ENCODE measurements at regions not wholly inside any gene's neighbourhood (a gene's known extent, or its start where the extent isn't known, plus 50 kb on each side); places are given as distances from the start of the nearest gene placed in this dataset.

DNA sequence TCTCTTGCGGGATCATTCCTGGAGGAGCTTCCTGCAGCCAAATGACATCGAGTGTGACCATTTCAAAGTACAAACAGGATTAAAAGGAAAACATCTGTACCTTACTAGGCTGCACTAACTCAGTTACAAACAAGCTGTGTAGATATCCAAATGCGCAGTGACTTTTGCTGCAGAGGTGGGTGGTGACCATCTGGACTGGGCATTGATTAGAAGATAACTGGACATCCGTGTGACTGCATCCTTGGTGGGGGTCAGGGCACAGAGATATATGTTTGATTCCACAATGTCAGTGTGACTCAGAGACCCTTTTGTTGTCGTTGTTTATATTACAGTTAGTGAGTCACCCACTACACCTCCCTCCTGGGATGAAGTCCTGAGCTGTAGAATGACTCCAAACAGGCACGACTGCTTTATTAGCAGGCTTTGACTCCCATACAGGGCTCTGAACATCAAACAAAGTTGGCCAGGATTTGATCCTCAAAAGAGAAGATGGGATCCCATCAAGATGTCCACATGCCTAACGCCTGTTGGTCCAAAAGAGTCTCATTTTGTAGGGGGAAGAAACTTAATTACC lies 56.7 kb upstream of the SDK1 start:
- TF ChIP-seq, protein P1, sequence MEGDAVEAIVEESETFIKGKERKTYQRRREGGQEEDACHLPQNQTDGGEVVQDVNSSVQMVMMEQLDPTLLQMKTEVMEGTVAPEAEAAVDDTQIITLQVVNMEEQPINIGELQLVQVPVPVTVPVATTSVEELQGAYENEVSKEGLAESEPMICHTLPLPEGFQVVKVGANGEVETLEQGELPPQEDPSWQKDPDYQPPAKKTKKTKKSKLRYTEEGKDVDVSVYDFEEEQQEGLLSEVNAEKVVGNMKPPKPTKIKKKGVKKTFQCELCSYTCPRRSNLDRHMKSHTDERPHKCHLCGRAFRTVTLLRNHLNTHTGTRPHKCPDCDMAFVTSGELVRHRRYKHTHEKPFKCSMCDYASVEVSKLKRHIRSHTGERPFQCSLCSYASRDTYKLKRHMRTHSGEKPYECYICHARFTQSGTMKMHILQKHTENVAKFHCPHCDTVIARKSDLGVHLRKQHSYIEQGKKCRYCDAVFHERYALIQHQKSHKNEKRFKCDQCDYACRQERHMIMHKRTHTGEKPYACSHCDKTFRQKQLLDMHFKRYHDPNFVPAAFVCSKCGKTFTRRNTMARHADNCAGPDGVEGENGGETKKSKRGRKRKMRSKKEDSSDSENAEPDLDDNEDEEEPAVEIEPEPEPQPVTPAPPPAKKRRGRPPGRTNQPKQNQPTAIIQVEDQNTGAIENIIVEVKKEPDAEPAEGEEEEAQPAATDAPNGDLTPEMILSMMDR (IDR thresholded peaks at IDR 0.05; ENCODE audit: poor library complexity) = no peak
- TF ChIP-seq EZH2 (IDR thresholded peaks at IDR 0.05; ENCODE audit: borderline replicate concordance) = no peak
